Right lung (tissue), 2 donors: ENCODE measurements at regions not wholly inside any gene's neighbourhood (a gene's known extent, or its start where the extent isn't known, plus 50 kb on each side); places are given as distances from the start of the nearest gene placed in this dataset.
A peak's percentile ranks its signal among the peaks of the same experiment; 100 is the strongest.

Experiments
- DNase-seq, 2 donors: peaks; one replicate each; pipeline ENCODE4 v3.0.0-alpha.2; 2013

- no peak for DNase-seq
These were observed 118.5 kb upstream of the ERCC6L2 start for GRCh38 chr9:95756986-95757385.

GRCh38 chr9:95756101-95756500 is 119.4 kb upstream of the ERCC6L2 start:
- no peak for DNase-seq

- DNase-seq = no peak
These were observed 120.1 kb upstream of the ERCC6L2 start for GRCh38 chr9:95755421-95755730.

- DNase-seq = no peak
These were observed 120.7 kb upstream of the ERCC6L2 start for GRCh38 chr9:95754533-95755420.

GRCh38 chr9:95753762-95754465 is 121.6 kb upstream of the ERCC6L2 start:
- DNase-seq = peak; percentile 92 to 94

GRCh38 chr9:95752129-95752731 is 123.3 kb upstream of the ERCC6L2 start:
- no peak for DNase-seq

GRCh38 chr9:95751520-95751790 is 124.0 kb upstream of the ERCC6L2 start:
- no peak for DNase-seq

- no peak for DNase-seq
These were observed 124.6 kb upstream of the ERCC6L2 start for GRCh38 chr9:95750725-95751519.

GRCh38 chr9:95749493-95749892 is 126.0 kb upstream of the ERCC6L2 start:
- DNase-seq = no peak

- no peak for DNase-seq
These were observed 128.9 kb upstream of the ERCC6L2 start for GRCh38 chr9:95746408-95747180.

- no peak for DNase-seq
These were observed 132.7 kb upstream of the ERCC6L2 start for GRCh38 chr9:95742821-95743220.

- DNase-seq = no peak
These were observed 133.9 kb upstream of the ERCC6L2 start for GRCh38 chr9:95741631-95742030.

GRCh38 chr9:95740217-95741004 is 135.1 kb upstream of the ERCC6L2 start:
- DNase-seq = no peak

- DNase-seq = no peak
These were observed 137.1 kb upstream of the ERCC6L2 start for GRCh38 chr9:95738438-95738837.

GRCh38 chr9:95736891-95737522 is 138.5 kb upstream of the ERCC6L2 start:
- no peak for DNase-seq

GRCh38 chr9:95736370-95736769 is 139.1 kb upstream of the ERCC6L2 start:
- DNase-seq = no peak

GRCh38 chr9:95735701-95736100 is 139.8 kb upstream of the ERCC6L2 start:
- DNase-seq = no peak

GRCh38 chr9:95733741-95734666 is 141.5 kb upstream of the ERCC6L2 start:
- DNase-seq = no peak
